Stomach (tissue), 6 donors: ENCODE measurements at regions not wholly inside any gene's neighbourhood (a gene's known extent, or its start where the extent isn't known, plus 50 kb on each side); places are given as distances from the start of the nearest gene placed in this dataset.

Source experiments
- DNase-seq, 2 donors: peaks; one replicate each; pipeline versions ENCODE4 v3.0.0 to v3.0.0-alpha.2; 2013 to 2019
- H3K27ac ChIP-seq, 5 donors: fragments of 200-600 bp in 4 of 5; sonication (generic) in 4 of 5; one replicate each; pipeline ENCODE4 v1.5.1; 2013 to 2019; ENCODE audit warnings: mild to moderate bottlenecking in 1 of 5, moderate library complexity in 1 of 5
- H3K27me3 ChIP-seq, 3 donors: fragments of 200-600 bp; sonication (generic); one replicate each; pipeline ENCODE4 v1.5.1; 2017 to 2019; ENCODE audit warnings: mixed run types in 1 of 3
- H3K36me3 ChIP-seq, 4 donors: fragments of 200-600 bp; sonication (generic); 1 replicate in 3 of 4; 2 replicates in 1 of 4; pipeline ENCODE4 v1.5.1; 2016 to 2019
- H3K4me1 ChIP-seq, 4 donors: fragments of 200-600 bp; sonication (generic); one replicate each; pipeline ENCODE4 v1.5.1; 2016 to 2019
- H3K4me3 ChIP-seq, 4 donors: fragments of 200-600 bp; sonication (generic) in 3 of 4; one replicate each; pipeline ENCODE4 v1.5.1; 2016 to 2019; ENCODE audit warnings: mild to moderate bottlenecking in 1 of 4
- H3K9me3 ChIP-seq, 4 donors: fragments of 200-600 bp; sonication (generic); one replicate each; pipeline ENCODE4 v1.5.1; 2016 to 2019
- CTCF ChIP-seq, 7 experiments: fragments of 450-650 bp in 4 of 7; fragments of 200-600 bp in 3 of 7; sonication (generic) in 3 of 7; IDR thresholded peaks; one replicate each; pipeline ENCODE4 v1.5.1; 2016 to 2019; ENCODE audit warnings: antibody characterized with exemption in 7 of 7, control low read depth in 2 of 7, mild to moderate bottlenecking in 1 of 7
- EP300 ChIP-seq: sonication (generic); formaldehyde crosslinking; IDR thresholded peaks from one replicate; pipeline ENCODE4 v1.6.1; 2017; ENCODE audit warnings: antibody characterized with exemption
- POLR2A ChIP-seq, 4 donors: fragments of 450-650 bp; IDR thresholded peaks; one replicate each; pipeline ENCODE4 v1.6.1; 2016; ENCODE audit warnings: antibody characterized with exemption in 4 of 4, control low read depth in 2 of 4, mild to moderate bottlenecking in 1 of 4, moderate library complexity in 1 of 4
- POLR2AphosphoS5 ChIP-seq, 3 donors: sonication (generic); formaldehyde crosslinking; IDR thresholded peaks; one replicate each; pipeline ENCODE4 v1.6.1; 2016; ENCODE audit warnings: antibody characterized with exemption in 3 of 3
- intact Hi-C: fragments of 100-400 bp; cut with DNase I; formaldehyde crosslinking; loops from one replicate; pipeline ENCODE4 v1.15.1; 2023; ENCODE audit warnings: low total_unique reads
- small RNA-seq, 4 donors: library from RNA; depleted of rRNA; stranded (forward); fragments of <200 nt; gene quantifications; one replicate each; pipeline ENCODE3, GENCODE V24; 2016
- donor health status: Bipolar disorder and iron deficiency.

GRCh38 chr1:107003972-107004371 lies 52.5 kb upstream of the PRMT6 start:
- Histone ChIP-seq H3K9me3 (no peaks in the 10 kb centered on the region), H3K27me3 (no peaks in the 10 kb centered on the region), H3K27ac (no peak overlapping the region), H3K36me3 (no peaks in the 10 kb centered on the region), H3K4me3 (no peak overlapping the region), H3K4me1 (no peaks in the 10 kb centered on the region)
- intact Hi-C loops, result no loop called here
- DNase-seq, result no peak
- no peak for TF ChIP-seq CTCF (IDR thresholded peaks at IDR 0.05)
- TF ChIP-seq EP300, result no peak

GRCh38 chr1:107004421-107004820 lies 52.1 kb upstream of the PRMT6 start:
- no peaks in the 10 kb centered on the region for H3K27me3 ChIP-seq
- no peak overlapping the region for H3K4me3 ChIP-seq
- no peak for DNase-seq
- no peak overlapping the region for H3K27ac ChIP-seq
- TF ChIP-seq EP300 (no peak), CTCF (IDR thresholded peaks at IDR 0.05) (no peak), POLR2AphosphoS5 (IDR thresholded peaks at IDR 0.05) (no peak), POLR2A (IDR thresholded peaks at IDR 0.05) (no peak)
- no peaks in the 10 kb centered on the region for H3K36me3 ChIP-seq
- intact Hi-C loops, result no loop called here
- H3K4me1 ChIP-seq, result no peaks in the 10 kb centered on the region
- no peaks in the 10 kb centered on the region for H3K9me3 ChIP-seq

Small RNA genes lying in the stretch of these regions (small RNA-seq; reads per million reads assigned to genes)
- 0 reads per million in 4 donors for gene AL596327.1
- 0 to 0.92 (median 0) reads per million in 4 donors for gene SEPT2P1
